Caki2 (cell line): ENCODE measurements at regions not wholly inside any gene's neighbourhood (a gene's known extent, or its start where the extent isn't known, plus 50 kb on each side); places are given as distances from the start of the nearest gene placed in this dataset.

Experiments used
- DNase-seq: peaks from one replicate; pipeline ENCODE4 v3.0.0-alpha.2; 2015; ENCODE audit warnings: low read depth
- in situ Hi-C: cut with HindIII; loops from 2 replicates; pipeline ENCODE4 v1.10.0; 2016; ENCODE audit warnings: low sequenced_read_pairs, low pct_unique_long_range_greater_than_20kb, mixed read lengths

DNA sequence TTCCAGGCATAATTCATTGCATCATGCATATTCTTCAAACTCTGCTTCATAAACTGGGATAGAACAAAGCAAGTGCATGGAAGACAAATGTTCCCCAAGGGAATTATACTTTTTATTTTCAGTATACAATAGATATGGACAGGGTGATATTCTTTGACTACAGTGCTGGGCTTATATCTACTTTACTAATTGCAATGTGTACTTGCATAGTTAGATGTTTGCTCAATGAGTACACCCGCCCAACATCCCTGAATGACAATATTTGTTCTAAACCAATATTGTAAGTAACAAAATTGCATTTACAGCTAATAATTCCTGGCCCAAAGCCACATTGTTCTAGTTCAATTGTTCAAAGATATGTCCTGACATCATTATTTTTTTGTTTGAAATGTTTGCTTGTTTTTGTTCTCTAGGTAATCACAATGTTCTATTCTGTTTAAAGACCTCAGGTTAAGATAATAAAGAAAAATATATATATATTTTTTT, 171.4 kb downstream of the PTN start:
- in situ Hi-C loops, result no loop called here
- DNase-seq, result no peak

DNA sequence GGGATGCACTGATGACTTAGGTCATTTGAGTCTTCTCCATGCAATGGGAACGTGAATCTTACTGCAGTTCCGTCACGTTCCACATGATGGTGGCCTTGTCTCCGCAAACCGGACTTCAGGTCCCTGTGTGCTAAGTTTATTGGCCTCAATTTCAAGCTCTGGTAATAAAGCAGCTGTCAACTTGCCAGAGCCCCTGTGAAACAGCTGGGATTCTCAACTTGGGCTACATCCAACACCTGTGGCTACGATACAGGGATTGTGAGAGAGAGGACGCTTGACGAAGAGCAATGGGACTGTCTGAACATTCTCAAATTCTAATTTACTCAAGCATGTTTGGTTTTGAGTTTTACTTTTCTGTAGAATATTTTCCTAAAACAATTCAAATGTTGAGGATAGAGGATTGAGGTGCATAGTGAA, 174.2 kb downstream of the PTN start:
- peak; percentile 5 for DNase-seq
- in situ Hi-C loops, result no loop called here

DNA sequence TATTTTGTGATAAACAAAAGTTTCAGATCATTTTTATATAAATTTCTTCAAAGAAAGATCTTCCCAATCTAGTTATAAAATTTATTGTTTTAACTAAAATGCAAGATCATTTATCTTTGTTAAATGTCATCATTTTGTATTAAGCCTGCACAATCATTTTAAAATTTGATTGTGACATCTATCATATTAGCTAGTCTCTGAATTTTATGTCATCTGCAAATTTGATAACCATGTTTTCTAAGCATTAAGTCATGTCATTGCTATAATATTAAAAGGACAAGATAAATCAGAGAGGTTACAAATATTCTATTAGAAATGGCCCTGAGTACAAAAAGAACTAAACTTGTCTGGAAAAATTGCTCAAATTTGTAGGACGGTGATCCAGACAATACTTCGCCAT, 175.9 kb downstream of the PTN start:
- in situ Hi-C loops, result no loop called here

DNA sequence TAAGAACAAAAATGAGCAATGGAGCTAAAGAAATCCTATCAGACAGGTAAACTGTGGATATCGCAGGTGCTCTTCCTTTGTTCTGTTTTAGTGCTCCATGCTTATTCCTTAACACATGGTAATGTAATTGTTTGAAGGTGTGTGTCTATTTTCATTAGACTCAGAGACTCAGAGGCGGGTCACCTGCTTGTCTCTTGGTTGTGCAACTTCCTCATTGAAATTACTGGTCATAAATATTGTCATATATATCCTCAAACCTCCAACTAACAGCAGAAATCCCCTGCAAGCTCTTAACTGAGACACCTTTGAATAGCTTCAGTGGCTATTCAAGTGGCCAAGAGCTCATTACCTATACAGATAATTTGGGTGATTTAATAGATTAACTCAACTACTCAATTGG, 177.2 kb downstream of the PTN start:
- in situ Hi-C loops, result no loop called here
- DNase-seq, result no peak

More for the DNA sequence above, 175.9 kb downstream of the PTN start:
- no peak for DNase-seq

DNA sequence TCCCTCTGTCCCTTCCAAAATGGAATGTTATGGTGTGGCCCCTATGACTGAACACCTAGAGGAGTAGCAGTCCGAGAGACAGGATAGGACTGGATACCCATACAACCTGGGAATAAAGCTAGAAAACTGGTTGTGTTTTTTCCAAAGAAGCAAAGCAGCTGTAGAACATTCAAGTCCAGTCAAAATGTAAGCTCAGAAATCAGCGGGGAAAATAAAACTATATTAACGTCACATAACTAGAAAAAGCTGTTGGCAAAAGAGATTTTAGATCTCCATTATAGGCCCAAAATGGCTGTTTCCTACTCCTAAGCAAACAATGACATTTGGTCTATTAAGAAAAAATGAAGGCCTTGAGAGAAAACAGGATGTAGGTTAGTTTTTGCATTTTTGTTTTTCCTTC, 177.7 kb downstream of the PTN start:
- no peak for DNase-seq
- in situ Hi-C loops, result no loop called here

DNA sequence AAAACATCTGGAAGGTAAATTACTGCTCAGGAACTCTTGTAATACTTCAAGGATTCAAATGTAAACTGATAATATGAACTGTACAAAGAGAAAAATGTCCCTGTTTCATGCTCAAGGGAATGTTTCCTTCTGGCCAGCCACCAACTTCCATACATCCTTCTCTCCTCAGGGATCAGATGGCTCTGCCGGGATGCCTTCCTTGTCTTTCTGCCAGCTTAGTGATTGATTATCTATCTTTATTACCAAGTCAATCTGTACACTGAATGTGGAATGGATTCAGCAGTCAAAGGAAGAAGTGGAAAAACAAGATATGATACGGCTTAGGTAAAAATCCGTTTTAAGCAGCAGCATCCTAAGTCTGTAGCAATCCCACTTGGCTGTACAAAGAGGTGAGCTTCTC, 178.3 kb downstream of the PTN start:
- in situ Hi-C loops, result no loop called here
- DNase-seq, result no peak

DNA sequence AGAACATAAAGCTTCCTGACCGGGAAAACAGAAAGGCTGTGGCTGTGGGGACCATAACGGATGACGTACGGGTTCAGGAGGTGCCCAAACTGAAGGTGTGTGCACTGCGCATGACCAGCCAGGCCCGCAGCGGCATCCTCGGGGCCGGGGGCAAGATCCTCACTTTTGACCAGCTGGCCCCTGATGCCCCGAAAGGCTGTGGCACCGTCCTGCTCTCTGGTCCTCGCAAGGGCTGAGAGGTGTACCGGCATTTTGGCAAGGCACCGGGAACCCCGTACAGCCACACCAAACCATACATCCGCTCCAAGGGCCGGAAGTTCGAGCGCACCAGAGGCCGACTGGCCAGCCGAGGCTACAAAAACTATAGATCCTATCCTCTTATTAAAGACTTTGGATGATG, 179.3 kb downstream of the PTN start:
- DNase-seq, result no peak
- in situ Hi-C loops, result no loop called here

DNA sequence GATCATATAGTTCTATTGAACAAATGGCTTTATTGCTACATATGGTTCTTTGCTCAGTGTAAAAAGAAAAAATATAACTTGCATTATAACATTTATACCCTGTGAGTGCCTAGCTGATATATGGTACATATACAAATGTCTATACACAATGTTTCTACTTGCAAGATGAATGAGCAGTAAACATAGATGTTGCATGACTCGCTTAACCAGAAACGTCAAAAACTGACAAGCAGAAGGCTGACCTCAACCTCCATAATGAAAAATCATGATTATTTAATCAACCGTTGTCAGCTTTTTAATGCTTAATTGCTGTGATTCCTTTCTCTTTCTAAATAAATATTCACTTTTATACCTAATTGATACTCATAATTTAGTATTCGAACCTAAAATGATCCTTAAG, 183.3 kb downstream of the PTN start:
- in situ Hi-C loops, result no loop called here

DNA sequence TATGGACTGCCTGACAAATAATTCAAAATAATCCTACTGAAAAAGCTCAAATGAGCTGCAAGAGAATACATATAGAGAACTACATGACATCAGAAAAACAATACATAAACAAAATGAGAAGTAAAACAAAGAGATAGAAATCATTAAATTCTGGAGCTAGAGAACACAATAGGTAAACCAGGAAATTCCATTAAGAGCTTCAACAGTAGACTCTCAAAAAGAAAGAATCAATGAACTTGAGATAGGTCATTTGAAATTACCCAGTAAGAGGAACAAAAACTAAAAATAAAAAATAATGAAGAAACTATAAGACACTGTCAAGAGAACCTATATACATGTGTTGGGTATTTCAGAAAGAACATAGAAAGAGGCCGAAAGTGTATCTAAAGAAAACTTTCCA, 186.3 kb downstream of the PTN start:
- DNase-seq, result no peak
- in situ Hi-C loops, result no loop called here

More for the DNA sequence above, 183.3 kb downstream of the PTN start:
- no peak for DNase-seq

DNA sequence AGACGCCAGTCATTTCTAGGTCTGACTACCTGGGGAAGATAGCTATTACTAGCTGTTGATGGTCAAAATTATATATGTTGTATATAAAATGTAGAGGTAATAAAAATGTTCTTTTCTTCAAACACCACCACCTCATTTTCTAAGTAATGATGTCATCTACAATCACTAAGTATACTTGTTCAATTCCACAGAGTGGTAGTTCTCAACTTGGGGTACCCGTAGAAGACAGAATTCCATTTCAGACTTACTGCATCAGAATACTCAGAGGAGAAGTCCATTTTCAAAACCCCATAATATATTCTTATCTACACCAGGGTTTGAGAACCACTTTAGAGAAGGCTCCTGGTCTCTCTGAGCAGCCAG, 191.9 kb downstream of the PTN start:
- in situ Hi-C loops, result no loop called here
- DNase-seq, result no peak

DNA sequence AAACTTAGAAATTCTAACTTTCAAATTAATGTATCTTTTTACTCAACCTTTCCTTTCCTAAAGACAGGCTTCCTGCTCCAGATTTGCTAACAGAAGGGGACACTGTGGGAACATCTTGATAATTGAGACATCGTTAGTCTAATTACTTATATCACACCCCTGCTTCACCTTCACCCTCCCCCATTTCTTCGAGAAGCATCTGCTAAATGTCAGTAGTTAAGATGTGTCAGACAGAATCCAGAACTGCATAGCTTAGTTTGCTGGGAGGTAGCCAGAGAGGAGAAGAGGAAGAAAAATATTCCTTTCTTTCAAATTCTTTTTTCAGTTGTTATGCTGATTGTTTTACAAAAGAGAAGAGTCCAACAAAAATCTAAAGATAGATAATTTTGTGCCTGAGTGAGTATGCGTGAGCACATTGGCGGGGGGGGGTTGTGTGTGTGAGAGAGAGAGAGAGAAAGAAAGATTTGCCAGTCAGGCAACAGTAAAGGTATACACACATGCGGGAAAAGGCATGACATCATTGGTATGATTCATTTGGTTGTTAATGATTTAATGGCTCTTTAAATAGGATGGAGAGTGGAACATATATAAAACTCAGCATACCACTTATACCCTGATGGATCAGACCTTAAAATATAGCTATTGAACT, 192.4 kb downstream of the PTN start:
- peak; percentile 35 for DNase-seq
- in situ Hi-C loops, result no loop called here

DNA sequence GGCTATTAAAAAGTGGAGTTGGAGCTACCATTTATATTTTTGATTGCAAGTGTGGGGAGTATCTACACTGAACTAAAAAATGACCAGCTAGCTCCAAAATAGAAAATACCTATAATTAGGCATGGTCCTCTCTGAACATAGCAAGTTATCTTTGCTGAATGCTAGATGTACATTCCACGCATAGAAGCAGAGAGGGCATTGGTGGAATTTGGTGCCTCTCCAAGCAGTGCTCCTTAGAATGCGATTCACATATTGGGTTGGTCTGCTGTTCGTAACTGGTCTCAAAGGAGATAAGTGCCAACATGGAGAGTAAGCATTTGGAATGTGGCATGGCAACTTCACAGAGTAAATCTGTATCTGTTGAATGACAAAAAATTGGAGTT, 196.2 kb downstream of the PTN start:
- in situ Hi-C loops, result no loop called here

DNA sequence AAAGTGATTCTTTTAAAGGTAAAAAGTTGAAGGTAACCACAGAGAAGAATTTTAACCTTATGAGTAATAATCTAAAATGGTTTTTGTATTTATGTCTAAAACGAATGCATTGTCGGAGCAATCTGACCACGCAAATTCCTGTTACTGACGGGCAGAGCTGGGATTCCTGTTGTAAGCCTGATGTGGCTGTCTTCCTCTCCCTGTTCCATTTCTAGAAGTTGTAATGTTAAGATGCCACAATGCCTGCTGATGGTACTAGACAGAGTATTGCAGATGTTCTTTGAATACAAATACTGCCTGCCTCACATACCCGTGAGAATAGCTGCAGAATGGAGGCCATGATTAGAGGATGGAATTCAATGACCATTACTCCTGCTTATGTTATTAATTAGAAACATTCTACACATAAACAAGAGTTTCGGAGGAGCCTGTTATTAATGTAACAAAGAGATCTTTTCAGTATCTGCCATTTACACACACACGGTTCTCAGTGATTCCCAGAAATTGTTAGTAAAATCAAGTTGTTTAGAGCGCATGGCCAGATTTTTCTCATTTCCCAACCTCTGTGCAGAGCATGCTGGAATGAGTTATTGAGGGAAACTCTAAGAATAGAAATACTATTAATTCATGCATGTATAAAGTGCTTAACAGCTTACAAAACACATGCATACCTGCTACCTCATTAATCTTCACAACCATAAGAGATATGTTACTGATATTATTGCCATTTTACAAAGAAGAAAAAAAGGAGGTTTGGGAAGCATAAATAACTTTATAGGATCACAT, 196.8 kb downstream of the PTN start:
- in situ Hi-C loops, result no loop called here
- no peak for DNase-seq

More for the DNA sequence above, 196.2 kb downstream of the PTN start:
- DNase-seq, result no peak

DNA sequence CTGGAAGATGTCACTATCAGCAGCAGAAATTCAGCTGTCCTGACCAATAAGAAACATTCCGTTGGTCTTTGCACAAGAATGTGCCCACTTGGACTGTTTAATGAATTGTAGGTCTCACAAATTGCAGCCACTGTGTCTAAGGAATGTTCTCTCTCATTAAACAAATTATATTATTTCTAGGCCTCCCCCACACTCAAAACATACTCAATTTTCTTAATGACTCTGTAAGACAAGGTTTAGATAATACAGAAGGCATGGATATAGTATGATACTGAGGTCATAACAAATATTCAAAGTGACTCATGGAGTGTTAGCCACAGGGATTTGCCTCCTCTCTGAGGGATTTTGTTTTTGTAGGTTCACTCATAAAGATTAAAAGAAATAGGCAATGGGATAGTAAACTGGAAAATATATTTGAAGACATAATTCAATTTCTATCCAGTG, 197.5 kb downstream of the PTN start:
- in situ Hi-C loops, result no loop called here
- peak; percentile 45 for DNase-seq

DNA sequence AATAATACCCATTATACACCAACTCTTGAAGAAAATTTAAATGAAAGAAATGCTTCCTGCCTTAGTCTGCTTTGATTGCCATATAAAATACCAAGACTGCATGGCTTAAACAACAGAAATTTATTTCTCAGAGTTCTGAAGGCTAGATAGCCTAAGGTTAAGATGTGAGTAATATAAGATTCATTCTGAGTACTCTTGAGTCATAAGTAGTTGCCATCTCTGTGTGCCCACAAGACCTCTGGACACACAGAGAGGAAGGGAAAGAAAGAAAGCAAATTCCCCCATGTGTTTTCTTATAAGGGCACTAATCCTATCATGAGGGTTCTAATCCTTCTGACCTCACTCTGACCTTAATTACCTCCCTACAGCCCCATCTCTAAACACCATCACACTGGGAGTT, 201.2 kb downstream of the PTN start:
- in situ Hi-C loops, result no loop called here
- DNase-seq, result no peak

DNA sequence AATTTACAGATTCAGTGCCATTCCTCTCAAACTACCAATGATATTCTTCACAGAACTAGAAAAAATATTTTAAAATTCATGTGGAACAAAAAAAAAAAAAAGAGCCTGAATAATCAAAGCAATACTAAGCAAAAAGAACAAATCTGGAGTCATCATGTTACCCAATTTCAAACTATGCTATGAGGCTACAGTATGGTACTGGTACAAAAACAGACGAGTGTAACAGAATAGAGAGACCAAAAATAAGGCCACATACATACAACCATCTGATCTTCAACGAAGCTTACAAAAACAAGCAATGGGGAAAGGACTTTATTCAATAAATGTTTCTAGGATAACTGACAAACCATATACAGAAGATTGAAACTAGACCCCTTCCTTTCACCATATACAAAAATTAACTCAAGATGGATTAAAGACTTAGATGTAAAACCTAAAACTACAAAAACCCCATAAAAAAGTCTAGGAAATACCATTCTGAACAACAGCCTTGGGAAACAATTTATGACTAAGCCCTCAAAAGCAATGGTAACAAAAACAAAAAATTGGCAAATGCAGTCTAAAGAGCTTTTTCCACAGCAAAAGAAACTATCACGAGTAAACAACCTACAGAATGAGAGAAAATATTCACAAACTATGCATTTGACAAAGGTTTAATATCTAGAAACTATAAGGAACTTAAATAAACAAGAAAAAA, 207.7 kb downstream of the PTN start:
- no peak for DNase-seq
- in situ Hi-C loops, result no loop called here

DNA sequence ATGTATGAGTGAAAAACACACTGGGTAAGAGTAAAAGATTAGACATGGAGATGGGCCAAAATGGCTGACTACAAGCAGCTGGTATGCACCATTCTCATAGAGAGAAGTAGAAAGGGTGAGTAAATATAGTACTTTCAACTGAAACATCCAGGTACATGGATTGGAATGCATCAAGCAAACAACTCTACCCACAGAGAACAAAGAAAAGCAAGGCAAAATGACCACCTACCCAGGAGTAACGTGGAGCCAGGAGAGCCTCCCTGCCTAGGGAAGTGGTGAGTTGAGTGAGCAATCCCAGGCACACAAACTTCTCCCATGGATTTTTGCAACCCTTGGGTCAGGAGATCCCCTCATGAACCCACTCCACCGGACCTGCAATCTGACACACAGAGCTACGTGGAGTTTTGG, 212.8 kb downstream of the PTN start:
- DNase-seq, result no peak
- in situ Hi-C loops, result no loop called here

DNA sequence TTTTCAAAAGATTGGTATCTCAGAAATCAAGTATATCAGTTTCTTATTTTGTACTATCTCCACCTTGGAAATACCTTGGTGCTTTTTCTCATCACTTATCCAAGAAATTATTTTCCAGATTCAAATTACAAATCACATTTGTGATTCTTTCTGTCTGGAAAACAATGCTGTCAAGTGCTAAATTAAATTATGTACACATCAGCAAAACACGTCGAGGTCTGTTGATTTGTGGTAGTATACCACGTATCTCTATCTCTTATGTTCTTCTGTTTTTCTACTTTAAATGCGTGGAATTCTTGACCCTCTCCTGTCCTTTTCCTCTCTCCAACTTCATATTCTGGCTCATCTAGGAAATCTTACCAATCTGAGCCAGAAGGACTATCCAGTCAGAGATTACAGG, 214.5 kb downstream of the PTN start:
- DNase-seq, result no peak
- in situ Hi-C loops, result no loop called here

DNA sequence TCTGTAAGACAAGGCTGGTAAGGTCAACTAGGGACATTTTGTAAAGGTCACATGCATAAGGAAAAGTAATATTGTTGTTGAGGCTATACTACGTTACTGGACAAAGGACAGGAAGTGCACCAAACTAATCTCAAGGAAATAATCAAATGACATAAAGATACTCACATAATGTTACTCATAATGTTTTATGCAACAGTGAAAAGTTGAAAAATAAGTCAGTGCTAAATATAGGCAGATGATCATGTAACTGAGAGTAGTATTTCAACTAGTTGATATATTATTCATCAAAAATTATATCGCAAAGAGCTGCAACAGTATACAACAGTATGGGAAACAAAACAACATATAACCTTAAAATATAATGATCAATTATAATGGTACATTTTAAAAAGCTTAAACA, 215.7 kb downstream of the PTN start:
- in situ Hi-C loops, result no loop called here
- no peak for DNase-seq
